Rectal smooth muscle tissue (tissue), 1 donor: ENCODE measurements at regions not wholly inside any gene's neighbourhood (a gene's known extent, or its start where the extent isn't known, plus 50 kb on each side); places are given as distances from the start of the nearest gene placed in this dataset.

Experiments used
- H3K27ac ChIP-seq: one replicate; pipeline ENCODE4 v1.7.0; 2013; ENCODE audit warnings: low read depth, low read length, inconsistent platforms
- H3K27me3 ChIP-seq: one replicate; pipeline ENCODE4 v1.7.0; 2013; ENCODE audit warnings: low read length; ENCODE audit not compliant: control insufficient read depth, insufficient read depth
- H3K36me3 ChIP-seq: one replicate; pipeline ENCODE4 v1.7.0; 2013; ENCODE audit warnings: low read length; ENCODE audit not compliant: control insufficient read depth, insufficient read depth
- H3K4me1 ChIP-seq: one replicate; pipeline ENCODE4 v1.7.0; 2013; ENCODE audit warnings: low read length; ENCODE audit not compliant: control insufficient read depth, insufficient read depth
- H3K4me3 ChIP-seq: one replicate; pipeline ENCODE4 v1.7.0; 2013; ENCODE audit warnings: low read length
- H3K9ac ChIP-seq: one replicate; pipeline ENCODE4 v1.7.0; 2013; ENCODE audit warnings: low read length

GRCh38 chr19:28519218-28519779 is 693.7 kb downstream of the UQCRFS1 start:
- H3K4me1 ChIP-seq: no peaks in the 10 kb centered on the region
- no peaks in the 10 kb centered on the region for H3K36me3 ChIP-seq
- no peak overlapping the region for H3K4me3 ChIP-seq
- H3K27ac ChIP-seq: no peak overlapping the region
- no peaks in the 10 kb centered on the region for H3K27me3 ChIP-seq
- H3K9ac ChIP-seq: no peak overlapping the region

DNA sequence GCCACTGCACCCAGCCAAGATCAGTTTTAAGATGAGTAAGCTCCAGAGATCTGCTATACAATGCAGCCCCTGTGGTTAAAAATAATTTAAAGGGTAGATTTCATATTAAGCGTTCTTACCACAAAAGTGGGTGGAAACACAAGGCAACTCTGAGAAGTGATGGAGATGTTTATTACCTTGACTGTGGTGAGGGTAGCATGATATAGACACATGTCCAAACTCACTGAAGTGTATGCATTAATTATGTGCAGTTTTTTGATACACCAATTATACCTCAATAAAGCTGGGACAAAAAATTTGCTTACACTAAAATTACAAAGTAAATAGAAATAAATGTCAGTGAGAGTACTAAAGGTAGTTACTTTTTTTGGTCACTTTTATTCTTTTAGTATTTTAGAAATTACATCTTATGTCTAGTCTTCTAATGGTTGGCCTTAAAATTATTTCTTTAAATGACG is 696.5 kb downstream of the UQCRFS1 start:
- Histone ChIP-seq H3K4me1 (no peaks in the 10 kb centered on the region), H3K36me3 (no peaks in the 10 kb centered on the region), H3K9ac (no peak overlapping the region), H3K27ac (no peak overlapping the region), H3K4me3 (no peak overlapping the region), H3K27me3 (no peaks in the 10 kb centered on the region)

DNA sequence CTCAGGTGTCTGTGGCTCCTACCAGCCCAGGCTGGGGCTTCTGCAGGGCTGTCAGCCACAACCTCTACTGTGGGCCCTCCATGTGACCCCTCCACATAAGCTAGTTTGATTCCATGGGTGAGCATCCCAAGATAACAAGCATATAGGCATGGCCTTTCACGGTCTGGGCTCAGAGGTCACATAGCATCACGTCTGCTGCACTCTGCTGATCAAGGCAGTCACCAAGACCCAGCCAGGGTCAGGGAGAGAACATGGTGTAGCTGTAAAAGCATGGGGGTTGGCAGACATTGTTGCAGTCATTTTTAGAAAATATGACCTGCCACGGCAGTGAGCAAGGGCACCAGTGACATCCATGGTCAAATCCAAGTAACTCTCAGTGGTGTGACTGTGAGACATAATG is 698.8 kb downstream of the UQCRFS1 start:
- Histone ChIP-seq H3K9ac (no peak overlapping the region), H3K27ac (no peak overlapping the region), H3K27me3 (no peaks in the 10 kb centered on the region), H3K4me3 (no peak overlapping the region), H3K4me1 (no peaks in the 10 kb centered on the region), H3K36me3 (no peaks in the 10 kb centered on the region)

- Histone ChIP-seq H3K9ac (no peak overlapping the region), H3K4me3 (no peak overlapping the region), H3K4me1 (no peaks in the 10 kb centered on the region)
Observed at GRCh38 chr19:28511655-28512054, 701.3 kb downstream of the UQCRFS1 start.

DNA sequence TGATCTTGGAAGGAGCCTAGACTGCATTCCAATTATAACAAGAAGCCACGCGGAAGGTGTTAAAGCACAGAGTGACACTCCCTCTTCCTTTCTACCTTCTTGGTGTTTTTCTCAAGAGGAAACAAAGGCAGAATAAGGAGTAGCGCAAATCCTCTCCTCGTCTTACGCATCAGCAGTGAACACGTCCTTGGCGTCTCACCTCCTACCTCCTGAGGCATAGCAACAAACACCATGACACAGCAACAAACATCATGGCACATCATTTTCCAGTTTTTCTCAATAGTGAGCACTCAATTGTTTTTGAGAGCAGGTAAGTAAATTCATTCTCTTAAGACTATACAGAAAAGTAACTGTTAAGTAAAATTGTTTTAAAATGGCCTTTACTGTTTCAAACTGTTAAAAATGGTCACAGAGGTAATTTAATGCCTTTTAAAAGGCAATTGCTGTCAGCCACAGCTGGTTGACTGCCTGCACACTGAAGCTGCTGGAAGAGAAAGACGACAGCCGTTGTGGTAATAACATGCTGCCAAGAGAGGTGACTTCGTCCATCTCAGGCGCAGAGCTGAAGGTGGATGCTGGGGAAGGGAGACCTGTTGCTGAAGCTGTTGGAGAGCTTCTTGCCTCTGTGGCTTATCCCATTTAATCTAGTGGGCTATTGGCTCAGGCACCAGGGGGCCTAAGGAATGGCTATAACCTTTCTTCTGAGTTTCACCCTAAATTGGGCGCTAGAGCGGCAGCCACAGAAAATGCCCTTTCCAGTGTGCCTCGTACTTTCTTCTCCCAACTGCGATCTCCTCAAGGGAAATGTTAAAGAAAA is 703.7 kb downstream of the UQCRFS1 start:
- H3K9ac ChIP-seq: no peak overlapping the region
- H3K27me3 ChIP-seq: no peaks in the 10 kb centered on the region
- H3K4me3 ChIP-seq: no peak overlapping the region
- no peaks in the 10 kb centered on the region for H3K36me3 ChIP-seq
- H3K27ac ChIP-seq: no peak overlapping the region
- H3K4me1 ChIP-seq: no peaks in the 10 kb centered on the region

More at GRCh38 chr19:28511655-28512054, 701.3 kb downstream of the UQCRFS1 start:
- no peaks in the 10 kb centered on the region for H3K27me3 ChIP-seq
- no peak overlapping the region for H3K27ac ChIP-seq
- no peaks in the 10 kb centered on the region for H3K36me3 ChIP-seq

- H3K4me1 ChIP-seq: no peaks in the 10 kb centered on the region
Observed at GRCh38 chr19:28508666-28509065, 704.3 kb downstream of the UQCRFS1 start.

GRCh38 chr19:28505933-28506332 is 707.0 kb downstream of the UQCRFS1 start:
- Histone ChIP-seq H3K27me3 (no peaks in the 10 kb centered on the region), H3K9ac (no peak overlapping the region), H3K4me1 (no peaks in the 10 kb centered on the region), H3K4me3 (no peak overlapping the region), H3K27ac (no peak overlapping the region), H3K36me3 (no peaks in the 10 kb centered on the region)

More at GRCh38 chr19:28508666-28509065, 704.3 kb downstream of the UQCRFS1 start:
- H3K27me3 ChIP-seq: no peaks in the 10 kb centered on the region
- H3K27ac ChIP-seq: no peak overlapping the region
- no peak overlapping the region for H3K4me3 ChIP-seq
- H3K9ac ChIP-seq: no peak overlapping the region
- H3K36me3 ChIP-seq: no peaks in the 10 kb centered on the region

DNA sequence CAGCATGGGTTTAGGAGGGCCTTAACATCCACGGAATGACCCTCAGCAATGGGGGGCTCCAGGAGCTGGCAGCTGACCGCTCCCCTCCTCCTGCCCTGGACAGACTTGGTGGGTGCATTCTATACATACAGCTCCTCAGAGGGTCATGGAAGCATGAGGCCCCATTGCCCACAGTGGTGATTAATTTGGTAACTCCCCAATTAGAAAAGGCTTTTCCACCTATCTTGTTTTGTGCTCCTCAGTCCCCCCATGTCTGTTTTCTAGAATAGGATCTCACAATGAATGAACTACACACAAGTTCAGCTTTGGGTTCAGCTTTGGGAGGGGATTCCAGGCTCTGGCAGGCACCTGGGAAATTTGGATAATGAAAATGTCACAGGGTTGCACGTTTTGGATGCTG is 707.8 kb downstream of the UQCRFS1 start:
- H3K36me3 ChIP-seq: no peaks in the 10 kb centered on the region
- no peaks in the 10 kb centered on the region for H3K4me1 ChIP-seq
- H3K27ac ChIP-seq: no peak overlapping the region
- H3K27me3 ChIP-seq: no peaks in the 10 kb centered on the region
- H3K9ac ChIP-seq: no peak overlapping the region
- no peak overlapping the region for H3K4me3 ChIP-seq

DNA sequence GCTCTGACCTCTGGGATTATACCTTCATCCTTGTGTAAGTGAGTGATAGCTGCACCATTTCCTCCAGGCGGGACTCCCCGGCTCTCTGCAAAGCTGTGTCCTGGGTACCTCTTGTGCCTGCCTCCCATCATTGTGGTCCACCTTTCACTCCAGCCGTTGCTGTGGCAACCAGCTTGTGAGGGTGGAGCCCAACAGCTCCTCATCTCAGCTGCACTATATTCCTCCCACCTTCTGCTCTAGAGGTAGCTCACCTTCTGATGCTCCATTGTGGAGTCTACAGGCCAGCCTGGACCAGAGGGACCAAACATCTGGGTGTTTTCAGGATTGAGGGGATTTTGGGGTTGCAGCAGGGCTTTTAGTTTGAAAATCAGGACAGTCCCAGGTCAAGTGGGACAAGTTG is 708.2 kb downstream of the UQCRFS1 start:
- no peaks in the 10 kb centered on the region for H3K4me1 ChIP-seq
- H3K36me3 ChIP-seq: no peaks in the 10 kb centered on the region
- no peak overlapping the region for H3K9ac ChIP-seq
- no peaks in the 10 kb centered on the region for H3K27me3 ChIP-seq
- H3K27ac ChIP-seq: no peak overlapping the region
- H3K4me3 ChIP-seq: no peak overlapping the region

DNA sequence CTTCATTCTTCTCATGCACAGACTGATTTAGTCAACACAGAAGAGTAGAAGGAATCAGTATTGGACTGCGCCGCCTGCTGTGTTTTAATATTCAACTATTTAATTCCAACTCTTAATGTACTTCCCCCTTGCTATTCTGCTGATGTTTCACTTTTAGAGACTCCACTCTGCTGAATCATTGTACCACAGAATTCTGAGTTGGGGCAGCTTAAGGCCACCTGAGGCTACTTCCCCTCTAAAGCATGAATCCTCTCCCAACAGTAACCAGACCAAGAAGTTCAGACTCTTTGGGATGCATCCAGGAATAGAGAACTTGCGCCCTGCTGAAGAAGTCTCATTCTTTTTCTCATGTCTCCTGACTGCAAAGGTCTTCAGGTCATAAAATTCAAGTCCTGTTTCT is 708.8 kb downstream of the UQCRFS1 start:
- Histone ChIP-seq H3K4me1 (no peaks in the 10 kb centered on the region), H3K27me3 (no peaks in the 10 kb centered on the region), H3K4me3 (no peak overlapping the region), H3K36me3 (no peaks in the 10 kb centered on the region), H3K9ac (no peak overlapping the region), H3K27ac (no peak overlapping the region)

- no peak overlapping the region for H3K4me3 ChIP-seq
- no peak overlapping the region for H3K9ac ChIP-seq
- H3K36me3 ChIP-seq: no peaks in the 10 kb centered on the region
- no peaks in the 10 kb centered on the region for H3K4me1 ChIP-seq
- no peak overlapping the region for H3K27ac ChIP-seq
- no peaks in the 10 kb centered on the region for H3K27me3 ChIP-seq
Observed at GRCh38 chr19:28502879-28503734, 709.8 kb downstream of the UQCRFS1 start.

- no peak overlapping the region for H3K27ac ChIP-seq
- no peaks in the 10 kb centered on the region for H3K27me3 ChIP-seq
- H3K9ac ChIP-seq: no peak overlapping the region
- H3K4me3 ChIP-seq: no peak overlapping the region
- H3K4me1 ChIP-seq: no peaks in the 10 kb centered on the region
- no peaks in the 10 kb centered on the region for H3K36me3 ChIP-seq
Observed at GRCh38 chr19:28501976-28502375, 711.0 kb downstream of the UQCRFS1 start.
